Activated naive CD4-positive, alpha-beta T cell treated with anti-CD3 and anti-CD28 coated beads, Interleukin-2, amount 50 U/mL, for 72 hours (primary cell): ENCODE measurements at regions not wholly inside any gene's neighbourhood (a gene's known extent, or its start where the extent isn't known, plus 50 kb on each side); places are given as distances from the start of the nearest gene placed in this dataset.
A peak's percentile ranks its signal among the peaks of the same experiment; 100 is the strongest.

Experiments
- ATAC-seq, 2 donors: fragments of 150-1000 bp; cut with Tn5 transposase; 2 replicates each; pipeline ENCODE4 v1.10.0; 2021; ENCODE audit warnings: mild to moderate bottlenecking in 2 of 2, moderate library complexity in 2 of 2
- DNase-seq, 2 donors: peaks; one replicate each; pipeline ENCODE4 v3.0.0; 2021 to 2022; ENCODE audit warnings: low spot score in 2 of 2
- H3K27ac Mint-ChIP-seq, 2 donors: one replicate each; pipeline ENCODE4 v1.8.0; 2022; ENCODE audit warnings: mild to moderate bottlenecking in 2 of 2, mixed read lengths in 2 of 2
- H3K36me3 Mint-ChIP-seq, 2 donors: one replicate each; pipeline ENCODE4 v1.8.0; 2022; ENCODE audit warnings: mixed read lengths in 2 of 2
- H3K9me3 Mint-ChIP-seq, 2 donors: one replicate each; pipeline ENCODE4 v1.8.0; 2022; ENCODE audit warnings: mixed read lengths in 2 of 2

DNA sequence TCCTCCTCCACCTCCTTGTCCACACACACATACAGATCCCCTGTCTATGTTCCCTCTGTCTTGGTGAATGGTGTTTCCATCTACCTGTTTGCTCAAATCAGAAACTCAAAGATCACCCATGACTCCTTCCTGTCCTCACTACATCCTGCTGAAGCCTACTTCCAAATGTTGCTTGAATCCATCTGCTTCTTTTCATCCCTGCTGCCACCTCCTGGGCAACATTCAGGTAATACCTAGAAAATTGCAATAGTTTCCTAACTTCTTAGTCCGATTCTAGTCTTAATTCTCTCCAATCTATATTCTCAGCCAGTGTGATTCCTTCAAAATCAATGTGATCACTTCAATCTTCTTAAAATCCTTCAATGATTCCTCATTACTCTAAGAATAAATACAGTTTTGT is 155.5 kb upstream of the STARD13 start:
- ATAC-seq (no peak), DNase-seq (no peak)
- Mint-ChIP-seq H3K9me3 (no peaks in the 10 kb centered on the region), H3K27ac (no peak overlapping the region), H3K36me3 (no peaks in the 10 kb centered on the region)

DNA sequence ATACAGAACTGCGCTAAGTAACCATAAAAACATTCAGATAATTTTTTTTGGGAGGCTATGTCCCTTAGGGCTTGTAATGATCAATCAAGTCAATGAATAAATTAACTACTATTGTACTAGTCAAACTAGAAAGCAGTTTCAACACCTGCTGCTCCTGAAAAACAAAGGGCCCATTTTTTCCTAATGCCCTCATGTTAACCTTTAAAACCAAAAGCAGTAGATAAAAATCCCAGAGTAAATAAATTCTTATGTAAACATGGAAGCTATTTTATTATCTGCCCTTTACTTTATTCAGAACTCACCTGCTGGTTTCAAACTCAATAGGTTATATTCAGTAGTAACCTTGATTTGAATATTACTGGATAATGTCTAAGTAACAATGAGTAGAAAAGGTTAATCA is 159.5 kb upstream of the STARD13 start:
- Mint-ChIP-seq H3K9me3 (no peaks in the 10 kb centered on the region), H3K27ac (no peak overlapping the region), H3K36me3 (no peaks in the 10 kb centered on the region)
- DNase-seq = no peak
- ATAC-seq = no peak

DNA sequence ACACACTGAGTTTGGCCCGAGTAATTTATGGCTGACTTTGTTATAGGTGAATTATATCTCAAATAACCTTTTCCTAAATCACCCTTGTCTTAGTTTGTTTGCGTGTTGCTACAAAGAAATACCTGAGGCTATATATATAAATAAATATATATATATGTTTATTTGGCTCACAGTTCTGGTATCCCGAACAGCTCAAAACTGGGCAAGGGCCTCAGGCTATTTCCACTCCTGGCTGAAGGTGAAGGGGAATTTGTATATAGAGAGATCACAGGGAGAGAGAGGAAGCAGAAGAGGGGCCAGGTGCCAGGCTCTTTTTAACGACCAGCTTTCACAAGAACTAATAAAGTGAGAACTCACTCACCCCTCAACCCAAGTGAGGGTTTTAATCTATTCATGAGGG is 159.9 kb upstream of the STARD13 start:
- Mint-ChIP-seq H3K9me3 (no peaks in the 10 kb centered on the region), H3K36me3 (no peaks in the 10 kb centered on the region), H3K27ac (no peak overlapping the region)
- ATAC-seq = no peak
- DNase-seq = no peak

DNA sequence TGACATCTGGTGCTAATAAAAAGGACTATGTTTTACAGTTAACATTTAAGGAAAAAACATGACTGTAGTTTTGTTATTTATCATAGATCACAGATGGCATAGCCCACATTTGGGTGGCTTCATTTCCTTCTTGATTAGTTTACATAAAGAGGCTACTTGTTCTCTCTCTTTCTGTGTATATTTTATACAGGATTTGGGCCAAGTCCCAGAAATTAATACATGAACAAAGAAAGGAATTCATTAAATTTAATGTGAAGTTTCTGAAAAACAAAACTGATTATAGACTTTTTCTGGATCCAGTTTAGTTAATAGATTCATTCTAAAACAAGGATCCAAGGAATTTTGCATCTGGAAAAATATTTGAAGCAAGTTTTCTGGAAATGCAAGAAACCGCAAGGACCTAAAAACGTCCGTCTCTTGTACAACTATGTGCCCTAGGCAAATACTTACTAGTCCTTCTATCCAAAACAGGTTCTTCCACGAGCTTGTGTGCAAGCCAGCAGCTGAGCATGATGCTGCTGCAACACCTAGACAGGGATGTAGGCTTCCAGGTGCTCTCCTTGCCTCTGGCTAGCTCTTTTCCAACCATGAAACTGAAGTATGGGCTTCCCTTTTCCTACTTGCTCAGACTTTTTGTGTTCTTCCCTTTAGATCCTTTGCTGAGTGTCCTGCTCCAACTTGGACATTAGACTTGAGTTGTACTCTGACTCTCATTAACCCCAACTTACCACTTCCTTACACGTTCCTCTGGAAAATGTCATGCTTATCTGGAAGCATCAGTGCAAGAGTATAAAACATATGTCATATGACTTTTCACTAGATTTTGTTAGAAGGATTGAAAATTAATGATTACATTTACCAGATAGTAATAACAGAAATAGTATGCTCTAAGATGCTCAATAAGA is 161.5 kb upstream of the STARD13 start:
- Mint-ChIP-seq H3K27ac (no peak overlapping the region), H3K36me3 (no peaks in the 10 kb centered on the region), H3K9me3 (no peaks in the 10 kb centered on the region)
- no peak for DNase-seq
- ATAC-seq = no peak

DNA sequence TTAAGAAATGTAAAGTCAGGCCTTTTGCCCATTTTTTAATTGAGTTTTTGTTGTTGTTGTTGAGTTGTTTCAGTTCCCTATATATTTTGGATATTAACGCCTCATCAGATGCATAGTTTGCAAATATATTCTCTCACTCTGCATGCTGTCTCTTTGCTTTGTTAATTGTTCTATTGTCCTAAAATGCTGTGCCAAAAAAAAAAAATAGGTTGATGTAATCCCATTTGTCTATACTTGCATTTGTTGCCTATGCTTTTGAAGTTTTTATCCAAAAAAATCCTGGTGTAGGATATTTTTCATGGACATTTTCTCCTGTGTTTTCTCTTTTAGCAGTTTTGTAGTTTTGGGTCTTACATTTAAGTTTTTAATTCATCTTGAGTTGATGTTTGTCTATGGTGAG is 163.3 kb upstream of the STARD13 start:
- no peaks in the 10 kb centered on the region for H3K36me3 Mint-ChIP-seq
- DNase-seq (no peak), ATAC-seq (no peak)
- H3K27ac Mint-ChIP-seq = no peak overlapping the region
- no peaks in the 10 kb centered on the region for H3K9me3 Mint-ChIP-seq

DNA sequence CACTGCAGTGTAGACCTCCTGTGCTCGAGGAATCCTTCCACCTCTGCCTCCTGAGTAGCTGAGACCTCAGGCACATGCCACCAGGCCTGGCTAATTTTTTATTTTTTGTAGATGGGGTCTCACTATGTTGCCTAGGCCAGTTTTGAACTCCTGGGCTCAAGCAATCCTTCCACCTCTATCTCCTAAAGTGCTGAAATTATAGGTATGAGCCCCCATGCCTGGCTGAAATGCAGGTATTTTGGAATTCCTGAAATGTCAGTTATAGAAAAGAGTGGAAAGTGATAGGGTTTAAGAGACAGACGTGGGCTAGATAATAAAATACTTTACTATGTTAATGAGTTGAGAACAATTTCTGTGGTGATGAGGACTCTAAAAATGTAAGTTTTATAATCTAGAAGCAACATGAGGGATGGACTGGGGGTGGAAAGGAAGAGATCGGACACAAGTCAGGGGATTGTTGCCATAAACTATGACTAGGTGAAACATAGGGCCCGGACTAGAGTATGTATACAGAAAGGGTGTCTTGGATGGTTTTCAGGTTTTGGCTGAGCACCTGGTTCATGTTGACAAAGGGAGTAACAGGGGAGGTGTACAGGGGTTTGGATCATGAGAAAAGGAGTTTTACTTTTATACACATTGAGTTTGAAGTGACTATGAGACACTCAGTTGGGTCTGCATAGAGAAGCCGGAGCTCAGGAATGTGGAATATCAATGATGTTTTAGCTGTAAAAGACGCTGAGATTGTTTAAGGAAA is 165.6 kb upstream of the STARD13 start:
- ATAC-seq (no peak), DNase-seq (no peak)
- H3K36me3 Mint-ChIP-seq = no peaks in the 10 kb centered on the region
- H3K27ac Mint-ChIP-seq = no peak overlapping the region
- no peaks in the 10 kb centered on the region for H3K9me3 Mint-ChIP-seq

DNA sequence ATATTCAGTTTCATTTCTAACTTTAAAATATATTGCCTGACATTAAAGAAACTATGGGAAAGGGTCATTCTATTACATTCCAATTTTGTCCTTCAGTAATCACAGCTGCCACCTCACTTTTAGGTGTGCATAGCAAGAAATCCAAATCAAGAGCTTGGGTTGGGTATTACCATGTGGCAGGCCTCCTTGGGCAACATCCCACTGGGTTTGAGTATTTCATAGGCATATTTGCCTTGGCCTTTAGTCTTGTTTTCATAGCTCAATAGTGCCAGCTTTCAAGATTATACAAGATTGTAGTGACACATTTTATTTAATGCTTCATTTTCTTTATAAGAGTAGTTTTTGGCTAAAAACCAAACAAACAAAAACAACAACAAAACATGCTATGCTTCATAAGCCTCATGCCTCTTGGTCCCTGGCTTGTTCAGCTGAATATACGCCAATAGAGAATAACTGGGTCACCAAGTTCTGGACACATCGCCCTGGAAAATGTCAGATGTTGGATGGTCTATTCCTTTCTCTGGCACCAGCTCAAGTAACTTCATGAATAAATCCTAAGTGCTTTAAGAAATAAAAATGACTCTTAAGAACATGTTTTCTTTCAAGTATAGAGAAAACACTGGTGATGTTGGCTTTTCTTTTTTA is 167.4 kb upstream of the STARD13 start:
- Mint-ChIP-seq H3K27ac (no peak overlapping the region), H3K36me3 (no peaks in the 10 kb centered on the region), H3K9me3 (no peaks in the 10 kb centered on the region)
- ATAC-seq (no peak), DNase-seq (no peak)

DNA sequence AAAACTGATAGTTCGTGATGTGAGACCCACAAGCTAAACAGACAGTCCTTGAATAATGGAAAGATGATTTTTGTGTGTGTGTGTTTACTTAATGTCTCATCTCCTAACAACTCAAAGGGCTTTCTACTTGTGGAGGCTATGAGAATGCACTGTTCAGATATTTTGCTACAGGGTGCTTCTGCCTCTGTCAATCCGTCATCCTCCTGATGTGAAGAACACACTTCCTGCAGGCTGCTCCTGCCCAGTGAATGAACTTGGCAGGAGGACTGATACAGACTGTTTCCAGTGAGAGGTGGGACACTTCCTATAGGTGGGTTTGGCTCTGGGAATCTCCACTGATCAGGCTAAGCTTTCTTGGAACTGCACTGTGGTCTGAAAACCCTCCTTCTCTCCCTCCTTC is 168.4 kb upstream of the STARD13 start:
- Mint-ChIP-seq H3K27ac (no peak overlapping the region), H3K9me3 (no peaks in the 10 kb centered on the region), H3K36me3 (no peaks in the 10 kb centered on the region)
- DNase-seq (no peak), ATAC-seq (no peak)

DNA sequence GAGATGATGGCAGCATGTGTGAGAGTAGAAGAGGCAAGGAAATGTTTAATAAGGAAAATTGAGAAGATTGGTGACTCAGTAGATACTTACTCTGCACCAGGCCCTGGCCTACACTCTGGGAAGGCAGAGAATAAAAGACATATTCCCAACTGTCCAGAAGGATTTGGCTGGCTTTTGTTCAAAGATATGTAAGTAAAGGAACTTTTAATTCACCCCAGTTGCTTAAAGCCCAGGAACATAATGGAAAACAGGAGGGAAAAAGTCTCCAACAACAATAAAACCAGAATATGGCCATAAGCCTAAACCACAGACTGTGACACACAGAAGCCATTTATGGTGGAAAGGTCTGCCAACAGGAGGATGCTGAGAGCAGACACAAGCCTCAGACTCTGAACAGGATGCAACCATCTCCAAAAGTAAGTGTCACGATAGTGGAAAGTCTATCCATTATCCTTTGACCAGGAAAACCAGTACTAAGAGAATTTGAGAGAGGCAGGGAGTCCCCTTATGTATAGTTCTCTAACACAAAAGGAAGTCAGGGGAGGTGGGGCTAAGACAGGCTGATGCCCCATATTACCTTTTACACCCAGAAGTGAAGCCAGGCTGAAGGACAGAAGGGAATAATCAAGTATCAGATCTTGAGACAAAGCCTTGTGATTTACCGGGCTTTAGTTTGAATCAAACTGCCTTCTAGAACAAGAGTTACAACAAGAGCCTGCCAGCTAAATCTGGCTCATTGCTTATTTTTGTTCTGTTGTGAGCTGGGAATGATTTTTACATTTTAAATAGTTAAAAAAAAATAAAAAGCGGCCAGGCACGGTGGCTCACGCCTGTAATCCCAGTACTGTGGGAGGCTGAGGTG is 169.5 kb upstream of the STARD13 start:
- no peaks in the 10 kb centered on the region for H3K36me3 Mint-ChIP-seq
- DNase-seq = no peak

DNA sequence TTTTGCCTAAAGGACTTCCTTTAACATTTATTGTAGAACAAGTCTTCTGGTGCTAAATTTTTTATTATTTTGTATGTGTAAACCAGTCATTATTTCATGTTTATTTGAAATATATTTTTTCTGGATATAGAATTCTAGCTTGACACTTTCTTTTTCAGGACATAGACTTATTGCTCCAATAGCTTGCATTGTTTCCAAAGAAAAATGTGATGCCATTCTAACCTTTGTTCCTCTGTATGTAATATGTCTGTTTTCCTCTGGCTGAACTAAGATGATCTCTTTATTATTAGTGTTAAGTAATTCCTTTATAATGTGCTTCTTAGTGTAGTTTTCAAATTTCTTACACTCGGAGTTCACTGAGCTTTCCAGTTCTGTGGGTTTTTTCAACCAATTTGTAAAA is 174.1 kb upstream of the STARD13 start:
- no peak overlapping the region for H3K27ac Mint-ChIP-seq
- no peak for ATAC-seq
- H3K36me3 Mint-ChIP-seq = no peaks in the 10 kb centered on the region
- H3K9me3 Mint-ChIP-seq = peaks cover 0 to 7% of the 10 kb centered on the region in 2 donors
- no peak for DNase-seq

More for the DNA sequence above, 169.5 kb upstream of the STARD13 start:
- no peak for ATAC-seq
- Mint-ChIP-seq H3K27ac (peak overlapping the region in 1 of 2 donors; percentile 1), H3K9me3 (no peaks in the 10 kb centered on the region)

DNA sequence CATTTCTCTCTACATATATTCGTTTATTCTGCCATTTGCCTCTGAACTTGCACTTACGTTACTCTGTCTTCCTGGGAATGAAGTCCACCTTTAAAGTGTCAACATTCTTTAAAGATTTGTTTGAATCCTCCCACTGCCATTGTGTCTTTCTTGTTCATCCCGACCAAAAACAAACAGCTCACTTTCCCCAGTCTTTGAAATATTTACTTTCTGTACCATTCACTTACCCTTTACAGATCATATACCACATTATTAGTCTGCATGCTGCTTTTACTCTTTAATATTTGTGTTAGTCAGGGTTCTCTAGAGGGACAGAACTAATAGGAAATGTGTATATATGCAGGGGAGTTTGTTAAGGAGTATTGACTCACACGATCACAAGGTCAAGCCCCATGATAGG is 176.6 kb upstream of the STARD13 start:
- ATAC-seq (no peak), DNase-seq (no peak)
- H3K27ac Mint-ChIP-seq = no peak overlapping the region
- no peaks in the 10 kb centered on the region for H3K36me3 Mint-ChIP-seq
- peaks cover 0 to 7% of the 10 kb centered on the region in 2 donors for H3K9me3 Mint-ChIP-seq

DNA sequence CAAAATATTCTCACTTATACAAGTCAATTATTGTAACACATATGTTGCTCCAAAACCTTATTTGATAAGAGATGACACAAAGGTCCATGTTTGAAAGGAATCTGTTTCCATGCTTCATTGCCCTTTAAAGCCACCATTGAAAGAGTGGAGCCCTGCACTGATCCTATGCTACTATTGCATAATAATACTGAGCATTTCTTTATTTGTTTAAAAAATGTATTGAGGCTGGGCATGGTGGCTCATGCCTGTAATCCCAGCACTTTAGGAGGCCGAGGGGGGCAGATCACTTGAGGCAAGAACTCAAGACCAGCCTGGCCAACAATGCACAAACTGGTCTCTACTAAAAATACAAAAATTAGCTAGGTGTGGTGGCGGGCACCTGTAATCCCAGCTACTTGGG is 178.8 kb upstream of the STARD13 start:
- peaks cover 0 to 7% of the 10 kb centered on the region in 2 donors for H3K9me3 Mint-ChIP-seq
- no peak for DNase-seq
- no peak for ATAC-seq
- H3K27ac Mint-ChIP-seq = no peak overlapping the region
- H3K36me3 Mint-ChIP-seq = no peaks in the 10 kb centered on the region

DNA sequence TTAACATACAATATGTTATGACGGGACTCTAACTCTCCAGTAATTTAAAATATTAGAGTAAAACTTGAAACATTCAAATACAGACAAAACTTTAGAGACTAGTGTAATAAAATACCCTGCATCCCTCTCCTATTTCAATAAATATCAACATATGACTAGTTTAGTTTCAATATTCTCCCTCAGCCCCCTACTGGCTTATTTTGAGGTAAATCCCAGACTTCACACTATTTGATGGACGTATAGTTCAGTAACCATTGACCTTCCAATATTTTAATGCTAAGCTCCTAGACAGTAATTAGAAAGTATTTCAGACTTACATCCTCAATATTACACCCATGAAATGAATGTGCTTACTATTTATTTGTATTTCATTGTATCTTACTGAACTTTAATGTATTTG is 180.7 kb upstream of the STARD13 start:
- ATAC-seq = no peak
- Mint-ChIP-seq H3K9me3 (peaks cover 0 to 3% of the 10 kb centered on the region in 2 donors), H3K27ac (no peak overlapping the region), H3K36me3 (no peaks in the 10 kb centered on the region)
- no peak for DNase-seq

DNA sequence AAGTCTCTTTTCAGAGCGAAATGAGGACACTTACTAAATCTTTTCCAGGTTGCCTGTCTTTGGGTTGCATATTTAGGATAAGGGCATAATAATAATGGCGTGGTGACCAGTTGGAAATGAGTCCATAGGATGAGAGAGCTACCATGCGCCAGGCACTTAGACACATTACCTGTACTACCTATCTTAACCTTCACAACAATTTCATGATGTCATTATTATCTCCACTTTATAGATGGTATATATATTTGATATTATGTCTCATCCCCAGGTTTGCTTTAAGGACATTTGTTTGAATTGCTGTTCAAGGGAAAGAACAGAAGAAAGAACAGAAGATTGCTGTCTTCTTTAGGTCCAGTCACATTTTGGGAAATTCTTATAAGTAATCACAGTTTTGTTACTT is 182.0 kb upstream of the STARD13 start:
- H3K36me3 Mint-ChIP-seq = no peaks in the 10 kb centered on the region

DNA sequence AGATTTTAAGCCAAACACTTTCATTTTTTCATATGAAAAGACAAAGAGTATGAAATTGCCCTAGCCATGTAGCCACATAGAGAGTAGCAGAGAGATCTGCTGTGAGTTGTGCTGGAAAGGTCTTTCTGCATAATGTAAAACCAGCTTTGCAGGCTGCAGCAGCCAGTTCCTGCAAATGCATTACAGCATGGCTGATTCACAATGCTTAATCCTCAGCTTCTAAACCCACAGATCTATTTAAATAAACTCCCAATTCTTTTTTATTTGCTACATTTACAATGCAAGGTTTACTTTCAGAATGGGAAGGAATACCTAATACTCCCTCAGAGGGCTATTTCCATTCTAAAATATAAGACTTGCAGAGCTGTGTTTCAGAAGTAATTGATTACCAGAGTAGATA is 185.6 kb upstream of the STARD13 start:
- no peak overlapping the region for H3K27ac Mint-ChIP-seq
- DNase-seq (no peak), ATAC-seq (no peak)
- no peaks in the 10 kb centered on the region for H3K36me3 Mint-ChIP-seq
- peaks cover 0 to 3% of the 10 kb centered on the region in 2 donors for H3K9me3 Mint-ChIP-seq

More for the DNA sequence above, 182.0 kb upstream of the STARD13 start:
- DNase-seq (no peak), ATAC-seq (no peak)
- Mint-ChIP-seq H3K27ac (no peak overlapping the region), H3K9me3 (peaks cover 0 to 3% of the 10 kb centered on the region in 2 donors)

DNA sequence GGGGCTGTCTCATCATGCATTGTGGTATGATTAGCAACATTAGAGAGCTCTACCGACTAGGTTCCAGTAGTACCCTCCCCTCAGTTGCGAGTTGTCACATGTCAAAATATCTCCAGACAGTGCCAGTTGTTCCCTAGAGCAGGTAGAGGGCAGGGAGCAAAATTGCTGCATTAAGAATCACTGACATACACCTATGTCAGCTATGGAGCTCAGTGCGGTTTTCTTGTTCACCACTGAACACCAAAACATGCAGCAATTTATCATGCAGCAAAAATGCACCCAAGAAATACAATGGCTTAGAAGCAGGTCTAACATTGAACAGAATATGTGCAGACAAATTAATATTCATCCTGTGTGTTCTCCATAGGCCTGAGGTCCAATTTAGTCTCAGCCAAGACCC is 186.9 kb upstream of the STARD13 start:
- no peak for ATAC-seq
- DNase-seq = no peak
- peaks cover 2 to 7% of the 10 kb centered on the region in 2 donors for H3K9me3 Mint-ChIP-seq
- H3K36me3 Mint-ChIP-seq = peaks cover 2 to 8% of the 10 kb centered on the region in 2 donors
- no peak overlapping the region for H3K27ac Mint-ChIP-seq
